HFF-Myc (cell line): ENCODE measurements at regions not wholly inside any gene's neighbourhood (a gene's known extent, or its start where the extent isn't known, plus 50 kb on each side); places are given as distances from the start of the nearest gene placed in this dataset.
A peak's percentile ranks its signal among the peaks of the same experiment; 100 is the strongest.

Experiments
- DNase-seq: peaks from one replicate; pipeline ENCODE4 v3.0.0-alpha.2; 2011; ENCODE audit warnings: low read depth; ENCODE audit errors: extremely low read depth
- H3K4me3 ChIP-seq: replicated peaks from 2 replicates; pipeline ENCODE4 v1.5.1; 2011; ENCODE audit warnings: low read depth, mild to moderate bottlenecking, control low read depth, low read length
- TF ChIP-seq, protein P1 (sequence below): IDR thresholded peaks from 2 replicates; pipeline ENCODE4 v1.5.1; 2012; ENCODE audit warnings: mild to moderate bottlenecking, low read depth, low read length, control low read depth; ENCODE audit errors: missing control alignments

DNA sequence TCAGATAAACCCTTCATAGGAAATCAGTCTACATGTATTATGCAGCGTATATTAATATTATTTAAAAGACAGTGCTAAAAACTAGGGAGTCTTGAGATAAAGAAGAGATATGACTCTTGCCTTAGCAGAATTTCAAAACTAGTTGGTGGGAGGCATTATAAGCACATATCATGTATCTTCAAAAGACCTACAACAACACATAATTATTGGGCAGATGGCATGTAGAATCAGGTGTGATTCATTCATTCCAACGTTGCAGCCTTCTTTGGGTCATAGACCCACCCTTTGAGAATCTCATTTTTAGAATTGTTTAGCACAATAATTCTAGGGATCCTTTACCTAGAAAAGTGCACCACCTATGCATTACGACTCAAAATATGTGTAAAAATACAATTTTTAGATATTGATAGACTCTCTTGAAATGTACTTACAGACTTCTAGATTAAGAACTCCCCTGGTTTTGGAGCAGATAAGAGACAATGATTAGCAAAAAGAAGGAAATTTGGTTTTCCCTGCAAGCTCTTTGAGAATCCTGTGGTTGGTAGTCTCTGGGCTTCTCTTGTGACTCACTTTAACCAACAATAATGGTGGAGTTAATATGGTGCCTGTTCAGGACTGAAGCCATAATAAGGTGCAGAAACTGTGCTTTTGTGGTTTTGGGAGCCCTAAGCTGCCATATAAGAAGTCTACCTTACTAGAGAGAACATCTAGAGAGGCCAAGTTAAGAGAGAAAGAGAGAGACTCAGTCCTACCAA is 85.3 kb upstream of the RGS4 start:
- no peak overlapping the region for H3K4me3 ChIP-seq
- TF ChIP-seq, protein P1, sequence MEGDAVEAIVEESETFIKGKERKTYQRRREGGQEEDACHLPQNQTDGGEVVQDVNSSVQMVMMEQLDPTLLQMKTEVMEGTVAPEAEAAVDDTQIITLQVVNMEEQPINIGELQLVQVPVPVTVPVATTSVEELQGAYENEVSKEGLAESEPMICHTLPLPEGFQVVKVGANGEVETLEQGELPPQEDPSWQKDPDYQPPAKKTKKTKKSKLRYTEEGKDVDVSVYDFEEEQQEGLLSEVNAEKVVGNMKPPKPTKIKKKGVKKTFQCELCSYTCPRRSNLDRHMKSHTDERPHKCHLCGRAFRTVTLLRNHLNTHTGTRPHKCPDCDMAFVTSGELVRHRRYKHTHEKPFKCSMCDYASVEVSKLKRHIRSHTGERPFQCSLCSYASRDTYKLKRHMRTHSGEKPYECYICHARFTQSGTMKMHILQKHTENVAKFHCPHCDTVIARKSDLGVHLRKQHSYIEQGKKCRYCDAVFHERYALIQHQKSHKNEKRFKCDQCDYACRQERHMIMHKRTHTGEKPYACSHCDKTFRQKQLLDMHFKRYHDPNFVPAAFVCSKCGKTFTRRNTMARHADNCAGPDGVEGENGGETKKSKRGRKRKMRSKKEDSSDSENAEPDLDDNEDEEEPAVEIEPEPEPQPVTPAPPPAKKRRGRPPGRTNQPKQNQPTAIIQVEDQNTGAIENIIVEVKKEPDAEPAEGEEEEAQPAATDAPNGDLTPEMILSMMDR = no peak
- no peak for DNase-seq

DNA sequence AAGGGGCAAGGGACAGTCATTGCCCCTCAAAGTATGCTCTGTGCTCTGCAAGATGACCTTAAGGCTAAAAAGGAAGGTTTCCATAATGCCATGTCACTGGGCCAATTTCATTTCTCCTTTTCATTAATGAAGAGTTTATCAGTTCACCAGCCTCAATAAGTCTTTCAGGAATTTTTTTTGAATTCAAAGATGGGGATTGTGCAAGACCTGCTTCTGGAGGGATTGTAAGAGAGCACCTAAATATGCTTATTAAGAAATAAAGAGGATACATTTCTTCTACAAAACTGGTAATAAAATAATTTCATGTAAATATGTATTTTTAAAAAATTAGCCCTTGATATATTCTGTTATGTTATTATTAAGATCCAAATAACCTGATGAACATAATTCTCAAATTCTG is 86.8 kb upstream of the RGS4 start:
- TF ChIP-seq, protein P1 = no peak
- H3K4me3 ChIP-seq = no peak overlapping the region
- DNase-seq = no peak

DNA sequence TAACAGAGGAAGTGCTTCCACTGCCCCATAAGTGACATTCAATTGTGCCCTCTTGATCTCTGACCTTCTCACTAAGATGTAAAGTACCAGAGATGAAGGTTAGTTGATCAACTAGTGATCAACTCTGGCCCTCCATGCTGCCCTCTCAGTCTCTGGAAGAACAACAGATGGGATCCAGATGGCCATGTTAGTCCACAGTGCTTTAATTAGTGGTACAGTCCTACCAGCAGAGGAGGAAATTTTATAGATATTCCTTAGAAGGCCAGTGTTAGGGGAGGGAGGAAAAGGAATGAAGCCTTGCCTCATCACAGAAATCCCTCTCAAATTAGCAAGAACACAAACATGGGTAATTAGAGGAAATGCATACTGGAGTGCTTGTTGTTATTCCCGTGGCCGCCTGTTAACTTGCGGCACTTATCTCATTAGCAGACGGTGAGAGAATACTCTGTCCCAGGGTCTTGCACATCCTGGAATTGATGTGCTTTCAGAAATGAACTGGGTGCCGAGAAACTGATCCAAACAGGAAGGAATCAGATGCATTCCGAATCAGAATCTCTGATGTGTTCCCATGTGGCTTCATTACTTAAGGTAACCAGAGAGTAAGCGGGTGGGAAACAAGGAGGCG is 91.1 kb upstream of the RGS4 start:
- TF ChIP-seq, protein P1 = no peak
- H3K4me3 ChIP-seq = no peak overlapping the region
- peak; percentile 72 for DNase-seq

DNA sequence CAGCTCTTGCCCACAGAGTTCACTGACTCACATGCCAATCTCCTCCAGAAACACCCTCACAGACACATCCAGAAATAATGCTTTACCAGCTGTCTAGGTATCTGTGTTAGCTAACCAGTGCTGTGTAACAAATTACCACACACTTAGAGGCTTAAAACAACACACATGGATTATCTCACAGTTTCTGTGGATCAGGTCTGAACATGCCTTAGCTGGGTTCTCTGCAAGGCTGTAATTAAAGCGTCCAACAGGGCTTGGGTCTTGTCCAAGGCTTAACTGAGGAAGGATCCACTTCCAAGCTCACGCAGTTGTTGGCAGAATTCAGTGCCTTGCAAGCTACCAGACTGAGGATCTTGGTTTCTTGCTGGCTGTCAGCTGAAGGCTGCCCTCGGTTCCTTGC is 92.5 kb upstream of the RGS4 start:
- H3K4me3 ChIP-seq = no peak overlapping the region
- no peak for DNase-seq
- TF ChIP-seq, protein P1 = no peak

DNA sequence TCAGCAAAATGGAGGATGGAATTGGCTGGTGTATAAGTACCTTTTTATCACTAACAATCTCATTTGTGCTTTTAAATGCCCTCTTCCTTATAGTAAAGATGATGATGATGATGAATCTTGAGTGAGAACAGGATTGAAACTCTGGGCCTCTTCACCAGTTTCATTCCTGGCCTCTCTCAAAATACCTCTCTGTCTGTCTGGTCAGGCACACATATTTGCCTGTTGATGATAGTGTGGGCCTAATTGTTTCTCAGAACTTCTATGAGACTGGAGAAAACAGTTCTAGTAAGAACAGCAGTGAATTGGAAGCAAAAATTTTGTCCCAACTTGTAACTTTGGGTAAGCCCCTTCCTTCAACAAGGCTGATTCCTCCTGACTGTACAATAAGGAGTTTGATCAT is 94.4 kb upstream of the RGS4 start:
- H3K4me3 ChIP-seq = no peak overlapping the region
- DNase-seq = no peak
- TF ChIP-seq, protein P1 = no peak

DNA sequence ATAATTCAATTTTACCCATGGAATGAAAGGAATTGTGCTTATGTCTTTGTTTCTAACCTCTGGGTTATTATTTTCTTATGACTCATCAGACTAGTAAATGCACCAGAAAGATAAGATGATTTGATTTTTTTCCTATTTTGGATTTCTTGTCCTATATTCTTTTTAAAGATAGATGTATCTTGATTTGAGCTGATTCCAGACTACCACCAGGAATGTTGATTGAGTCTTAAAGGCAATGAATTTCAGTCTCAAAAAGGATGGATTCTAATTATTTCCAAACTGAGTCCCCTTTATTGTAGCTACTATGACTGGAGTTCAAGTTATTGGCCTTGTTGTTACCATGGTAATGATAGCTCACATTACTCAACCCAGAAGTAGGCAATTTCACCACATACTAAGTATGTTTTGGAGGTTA is 95.8 kb upstream of the RGS4 start:
- no peak overlapping the region for H3K4me3 ChIP-seq
- DNase-seq = peak; percentile 46
- TF ChIP-seq, protein P1 = no peak
